ENCODE measurements at regions not wholly inside any gene's neighbourhood (a gene's known extent, or its start where the extent isn't known, plus 50 kb on each side); places are given as distances from the start of the nearest gene placed in this dataset.

DNA sequence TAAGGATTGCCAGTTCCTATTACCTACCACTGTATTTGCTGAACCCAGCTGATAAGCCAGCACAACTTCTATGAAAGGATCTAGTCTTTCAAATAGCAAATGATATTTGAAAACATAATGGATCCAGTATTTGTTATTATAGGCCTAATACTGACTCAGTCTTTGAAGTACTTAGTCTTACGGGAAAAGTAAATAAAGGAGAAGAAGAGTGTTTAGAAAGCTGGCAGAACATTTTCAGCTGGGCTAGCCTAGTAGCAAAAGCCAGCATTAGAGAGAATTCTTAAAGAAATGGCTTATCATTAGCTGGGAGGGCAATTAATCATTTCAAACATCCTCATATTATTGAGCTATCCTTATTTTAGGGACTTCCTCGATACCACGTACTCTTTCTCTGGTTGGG is 101.4 kb upstream of the GOLIM4 start:
- H3K9me3 ChIP-seq (ENCODE audit: control insufficient read depth, low read depth, low read length): no peaks in the 10 kb centered on the region
- no peaks in the 10 kb centered on the region for H3K27me3 ChIP-seq (ENCODE audit: control insufficient read depth, insufficient read depth, low read length)
- no peak overlapping the region for H3K27ac ChIP-seq (ENCODE audit: low read length)
- H3K36me3 ChIP-seq (ENCODE audit: control insufficient read depth, low read depth, low read length): no peaks in the 10 kb centered on the region
- H3K9ac ChIP-seq (ENCODE audit: low read length): no peak overlapping the region
- H3K4me3 ChIP-seq (ENCODE audit: low read length): no peak overlapping the region
- no peaks in the 10 kb centered on the region for H3K4me1 ChIP-seq (ENCODE audit: control insufficient read depth, low read depth, low read length)

- Histone ChIP-seq H3K27ac (ENCODE audit: low read length) (no peak overlapping the region), H3K36me3 (ENCODE audit: control insufficient read depth, low read depth, low read length) (no peaks in the 10 kb centered on the region)
Observed at GRCh38 chr3:168191856-168192255, 96.1 kb upstream of the GOLIM4 start.

GRCh38 chr3:168187233-168187632 is 91.5 kb upstream of the GOLIM4 start:
- Histone ChIP-seq H3K9me3 (ENCODE audit: control insufficient read depth, low read depth, low read length) (no peaks in the 10 kb centered on the region), H3K4me3 (ENCODE audit: low read length) (no peak overlapping the region), H3K4me1 (ENCODE audit: control insufficient read depth, low read depth, low read length) (no peaks in the 10 kb centered on the region), H3K27me3 (ENCODE audit: control insufficient read depth, insufficient read depth, low read length) (no peaks in the 10 kb centered on the region), H3K9ac (ENCODE audit: low read length) (no peak overlapping the region), H3K27ac (ENCODE audit: low read length) (no peak overlapping the region), H3K36me3 (ENCODE audit: control insufficient read depth, low read depth, low read length) (no peaks in the 10 kb centered on the region)

More at GRCh38 chr3:168191856-168192255, 96.1 kb upstream of the GOLIM4 start:
- Histone ChIP-seq H3K9ac (ENCODE audit: low read length) (no peak overlapping the region), H3K4me1 (ENCODE audit: control insufficient read depth, low read depth, low read length) (no peaks in the 10 kb centered on the region), H3K27me3 (ENCODE audit: control insufficient read depth, insufficient read depth, low read length) (no peaks in the 10 kb centered on the region), H3K4me3 (ENCODE audit: low read length) (no peak overlapping the region), H3K9me3 (ENCODE audit: control insufficient read depth, low read depth, low read length) (no peaks in the 10 kb centered on the region)

DNA sequence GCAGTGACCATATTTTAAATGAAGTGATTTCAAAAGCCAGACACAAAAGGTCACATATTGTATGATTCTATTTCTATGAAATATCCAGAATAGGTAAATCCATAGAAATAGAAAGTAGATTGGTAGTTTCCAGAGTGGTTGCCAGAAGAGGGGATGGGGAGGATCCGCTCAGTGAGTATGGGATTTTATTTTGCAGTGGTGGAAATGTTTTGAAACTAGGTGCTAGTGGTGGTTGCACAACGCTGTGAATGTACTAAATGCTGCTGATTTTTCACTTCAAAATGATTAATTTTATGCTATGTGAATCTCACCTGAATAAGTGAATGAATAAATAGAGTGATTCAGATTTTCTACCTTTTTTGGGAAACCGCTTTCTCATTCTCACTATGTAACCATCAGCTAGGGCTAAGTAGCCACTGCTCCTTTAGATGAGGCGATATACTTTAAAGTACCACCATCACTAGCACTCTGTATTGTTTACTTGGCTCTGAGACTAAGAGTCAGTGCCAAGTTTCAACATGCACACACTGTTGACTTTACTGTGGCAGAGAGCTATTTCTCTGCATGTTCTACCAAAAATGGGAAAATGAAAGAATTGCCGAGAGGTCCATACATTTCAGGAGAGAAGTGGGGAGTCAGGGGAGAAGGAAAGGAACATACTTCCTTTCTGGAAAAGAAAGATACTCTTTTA is 90.7 kb upstream of the GOLIM4 start:
- Histone ChIP-seq H3K36me3 (ENCODE audit: control insufficient read depth, low read depth, low read length) (no peaks in the 10 kb centered on the region), H3K9me3 (ENCODE audit: control insufficient read depth, low read depth, low read length) (no peaks in the 10 kb centered on the region), H3K27me3 (ENCODE audit: control insufficient read depth, insufficient read depth, low read length) (no peaks in the 10 kb centered on the region), H3K4me1 (ENCODE audit: control insufficient read depth, low read depth, low read length) (no peaks in the 10 kb centered on the region), H3K27ac (ENCODE audit: low read length) (no peak overlapping the region), H3K4me3 (ENCODE audit: low read length) (no peak overlapping the region), H3K9ac (ENCODE audit: low read length) (no peak overlapping the region)

GRCh38 chr3:168183774-168184173 is 88.0 kb upstream of the GOLIM4 start:
- Histone ChIP-seq H3K27me3 (ENCODE audit: control insufficient read depth, insufficient read depth, low read length) (no peaks in the 10 kb centered on the region), H3K9ac (ENCODE audit: low read length) (no peak overlapping the region), H3K9me3 (ENCODE audit: control insufficient read depth, low read depth, low read length) (no peaks in the 10 kb centered on the region), H3K4me3 (ENCODE audit: low read length) (no peak overlapping the region), H3K36me3 (ENCODE audit: control insufficient read depth, low read depth, low read length) (no peaks in the 10 kb centered on the region), H3K4me1 (ENCODE audit: control insufficient read depth, low read depth, low read length) (no peaks in the 10 kb centered on the region), H3K27ac (ENCODE audit: low read length) (no peak overlapping the region)

GRCh38 chr3:168168743-168169142 is 73.0 kb upstream of the GOLIM4 start:
- H3K36me3 ChIP-seq (ENCODE audit: control insufficient read depth, low read depth, low read length): no peaks in the 10 kb centered on the region
- no peak overlapping the region for H3K27ac ChIP-seq (ENCODE audit: low read length)
- no peak overlapping the region for H3K9ac ChIP-seq (ENCODE audit: low read length)
- H3K9me3 ChIP-seq (ENCODE audit: control insufficient read depth, low read depth, low read length): no peaks in the 10 kb centered on the region
- no peaks in the 10 kb centered on the region for H3K27me3 ChIP-seq (ENCODE audit: control insufficient read depth, insufficient read depth, low read length)
- no peak overlapping the region for H3K4me3 ChIP-seq (ENCODE audit: low read length)
- H3K4me1 ChIP-seq (ENCODE audit: control insufficient read depth, low read depth, low read length): no peaks in the 10 kb centered on the region

DNA sequence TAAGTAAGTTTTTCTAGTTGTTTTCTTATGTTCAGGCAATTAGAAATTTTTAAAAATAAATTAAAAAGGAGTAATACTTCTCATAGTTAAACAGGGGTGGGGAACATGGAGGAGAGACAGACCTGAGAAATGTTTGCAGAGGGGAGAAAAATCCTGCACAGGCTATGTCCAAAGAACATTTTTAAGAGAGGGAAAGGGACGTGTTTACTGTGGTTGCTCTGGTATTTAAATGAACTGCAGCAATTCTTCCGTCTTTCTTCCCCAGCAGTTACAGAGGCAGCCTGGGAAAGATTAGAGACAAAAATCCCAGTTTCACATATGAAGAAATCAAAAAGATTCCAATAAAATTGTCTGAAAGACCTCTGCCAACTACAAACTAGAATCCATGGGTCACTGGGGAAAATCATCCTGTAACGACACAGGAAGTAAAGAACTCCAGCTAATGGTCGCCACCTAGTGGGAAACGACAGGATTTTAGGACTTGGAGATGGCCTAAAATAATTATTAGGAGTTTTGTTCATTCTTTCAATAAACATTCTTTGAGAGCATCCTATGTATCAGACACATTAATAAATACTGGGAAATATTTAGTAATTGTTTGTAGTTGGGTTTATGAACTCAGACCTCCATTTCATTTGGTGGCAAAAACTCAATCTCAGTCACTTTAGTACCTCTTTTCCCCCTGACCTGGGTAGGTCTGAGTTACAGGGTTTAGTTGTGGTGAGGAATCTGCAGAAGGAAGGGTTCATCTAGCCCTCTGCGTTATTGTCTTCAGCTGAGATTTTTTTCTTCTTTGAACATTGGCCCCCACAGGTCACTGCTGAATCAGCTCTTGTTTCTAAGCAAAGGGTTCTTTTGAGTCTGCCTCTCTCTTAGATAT is 69.9 kb upstream of the GOLIM4 start:
- no peaks in the 10 kb centered on the region for H3K4me1 ChIP-seq (ENCODE audit: control insufficient read depth, low read depth, low read length)
- no peaks in the 10 kb centered on the region for H3K36me3 ChIP-seq (ENCODE audit: control insufficient read depth, low read depth, low read length)
- H3K9me3 ChIP-seq (ENCODE audit: control insufficient read depth, low read depth, low read length): no peaks in the 10 kb centered on the region
- H3K27ac ChIP-seq (ENCODE audit: low read length): peak overlapping the region; percentile 23
- H3K4me3 ChIP-seq (ENCODE audit: low read length): no peak overlapping the region
- H3K9ac ChIP-seq (ENCODE audit: low read length): no peak overlapping the region
- no peaks in the 10 kb centered on the region for H3K27me3 ChIP-seq (ENCODE audit: control insufficient read depth, insufficient read depth, low read length)

DNA sequence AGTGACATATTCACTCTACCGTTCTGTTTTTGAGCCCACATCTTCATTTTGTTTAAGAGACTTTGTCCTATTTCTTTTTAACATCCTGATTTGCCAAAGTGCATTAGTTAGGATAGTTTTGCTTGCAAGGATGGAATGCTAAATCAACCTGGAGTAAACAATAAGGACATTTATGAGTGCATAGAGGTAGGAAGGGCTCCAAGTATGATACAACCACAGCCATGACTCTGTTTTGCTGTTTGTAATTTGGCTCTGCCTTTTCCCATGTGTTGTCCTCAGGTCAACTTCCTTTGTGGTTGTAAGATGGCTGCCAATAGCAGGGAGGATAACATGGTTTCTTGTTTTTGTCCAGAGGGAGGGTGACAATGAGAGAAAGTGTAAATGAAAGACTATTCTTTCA is 66.4 kb upstream of the GOLIM4 start:
- H3K9ac ChIP-seq (ENCODE audit: low read length): no peak overlapping the region
- H3K27ac ChIP-seq (ENCODE audit: low read length): no peak overlapping the region
- no peak overlapping the region for H3K4me3 ChIP-seq (ENCODE audit: low read length)
- H3K4me1 ChIP-seq (ENCODE audit: control insufficient read depth, low read depth, low read length): no peaks in the 10 kb centered on the region
- no peaks in the 10 kb centered on the region for H3K27me3 ChIP-seq (ENCODE audit: control insufficient read depth, insufficient read depth, low read length)
- no peaks in the 10 kb centered on the region for H3K9me3 ChIP-seq (ENCODE audit: control insufficient read depth, low read depth, low read length)
- no peaks in the 10 kb centered on the region for H3K36me3 ChIP-seq (ENCODE audit: control insufficient read depth, low read depth, low read length)

- Histone ChIP-seq H3K9me3 (ENCODE audit: control insufficient read depth, low read depth, low read length) (no peaks in the 10 kb centered on the region), H3K27me3 (ENCODE audit: control insufficient read depth, insufficient read depth, low read length) (no peaks in the 10 kb centered on the region), H3K36me3 (ENCODE audit: control insufficient read depth, low read depth, low read length) (no peaks in the 10 kb centered on the region), H3K27ac (ENCODE audit: low read length) (no peak overlapping the region), H3K9ac (ENCODE audit: low read length) (no peak overlapping the region), H3K4me1 (ENCODE audit: control insufficient read depth, low read depth, low read length) (no peaks in the 10 kb centered on the region), H3K4me3 (ENCODE audit: low read length) (no peak overlapping the region)
Observed at GRCh38 chr3:168161696-168162095, 66.0 kb upstream of the GOLIM4 start.

DNA sequence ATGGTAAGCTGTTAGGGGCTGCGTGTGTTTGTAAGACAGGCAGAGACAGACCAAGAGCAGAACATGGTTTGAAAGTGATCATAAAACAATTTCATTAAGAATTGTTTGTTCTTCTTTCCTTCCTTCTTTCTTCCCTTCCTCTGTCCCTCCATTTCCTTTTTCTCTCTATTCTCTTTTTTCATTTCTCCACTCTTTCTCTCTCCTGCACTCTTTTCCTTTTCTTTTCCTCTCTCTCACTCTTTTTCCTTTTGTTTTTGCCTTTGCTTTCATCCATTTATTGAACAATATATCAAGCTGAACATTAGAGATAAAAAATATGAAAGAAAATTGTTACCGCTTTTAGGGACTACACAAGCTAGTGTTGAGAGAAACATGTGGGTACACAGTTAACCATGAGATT is 62.2 kb upstream of the GOLIM4 start:
- no peaks in the 10 kb centered on the region for H3K36me3 ChIP-seq (ENCODE audit: control insufficient read depth, low read depth, low read length)
- H3K9me3 ChIP-seq (ENCODE audit: control insufficient read depth, low read depth, low read length): peaks cover 5% of the 10 kb centered on the region
- no peak overlapping the region for H3K4me3 ChIP-seq (ENCODE audit: low read length)
- H3K27ac ChIP-seq (ENCODE audit: low read length): no peak overlapping the region
- no peaks in the 10 kb centered on the region for H3K27me3 ChIP-seq (ENCODE audit: control insufficient read depth, insufficient read depth, low read length)
- H3K9ac ChIP-seq (ENCODE audit: low read length): no peak overlapping the region
- no peaks in the 10 kb centered on the region for H3K4me1 ChIP-seq (ENCODE audit: control insufficient read depth, low read depth, low read length)

GRCh38 chr3:168157099-168157700 is 61.5 kb upstream of the GOLIM4 start:
- Histone ChIP-seq H3K27ac (ENCODE audit: low read length) (no peak overlapping the region), H3K4me3 (ENCODE audit: low read length) (no peak overlapping the region), H3K4me1 (ENCODE audit: control insufficient read depth, low read depth, low read length) (no peaks in the 10 kb centered on the region), H3K27me3 (ENCODE audit: control insufficient read depth, insufficient read depth, low read length) (no peaks in the 10 kb centered on the region), H3K36me3 (ENCODE audit: control insufficient read depth, low read depth, low read length) (no peaks in the 10 kb centered on the region), H3K9me3 (ENCODE audit: control insufficient read depth, low read depth, low read length) (peaks cover 11% of the 10 kb centered on the region), H3K9ac (ENCODE audit: low read length) (no peak overlapping the region)

All from iPS-18a (cell line).